HEK293 (cell line): ENCODE measurements at regions not wholly inside any gene's neighbourhood (a gene's known extent, or its start where the extent isn't known, plus 50 kb on each side); places are given as distances from the start of the nearest gene placed in this dataset.

ENCODE experiments used
- CTCF ChIP-seq: fragments of 450-650 bp; formaldehyde crosslinking; IDR thresholded peaks from 2 replicates; pipeline ENCODE4 v1.5.1; 2016; ENCODE audit warnings: missing biosample characterization, missing genetic modification characterization
- MZF1 ChIP-seq: fragments of 450-650 bp; formaldehyde crosslinking; IDR thresholded peaks from 2 replicates; pipeline ENCODE4 v1.5.1; 2017; ENCODE audit warnings: missing biosample characterization, missing genetic modification characterization, borderline replicate concordance
- TCF7L2 ChIP-seq: IDR thresholded peaks from 2 replicates; pipeline ENCODE4 v1.6.1; 2011; ENCODE audit warnings: low read depth, mild to moderate bottlenecking, inconsistent platforms, low read length, moderate library complexity, borderline replicate concordance
- ZBTB26 ChIP-seq: fragments of 450-650 bp; formaldehyde crosslinking; optimal IDR thresholded peaks from 2 replicates; pipeline ENCODE3; 2016; ENCODE audit warnings: missing biosample characterization, mild to moderate bottlenecking, missing genetic modification characterization
- ZNF133 ChIP-seq: fragments of 450-650 bp; formaldehyde crosslinking; IDR thresholded peaks from 2 replicates; pipeline ENCODE4 v1.5.1; 2016; ENCODE audit warnings: missing biosample characterization, missing genetic modification characterization
- ZNF416 ChIP-seq: fragments of 450-650 bp; formaldehyde crosslinking; IDR thresholded peaks from 2 replicates; pipeline ENCODE4 v1.5.1; 2016; ENCODE audit warnings: missing biosample characterization, missing genetic modification characterization
- ZNF449 ChIP-seq: fragments of 450-650 bp; formaldehyde crosslinking; IDR thresholded peaks from 2 replicates; pipeline ENCODE4 v1.5.1; 2017; ENCODE audit warnings: missing biosample characterization, mild to moderate bottlenecking, missing genetic modification characterization, moderate library complexity

GRCh38 chr3:127041933-127042332 lies 59.0 kb downstream of the PLXNA1 start:
- no peak for TF ChIP-seq TCF7L2
- TF ChIP-seq ZNF133 = no peak
- TF ChIP-seq CTCF (tag by site-specific recombination) = no peak
- TF ChIP-seq ZNF449 (tag by site-specific recombination) = no peak
- no peak for TF ChIP-seq MZF1 (tag by site-specific recombination)
- no peak for TF ChIP-seq ZBTB26 (tag by site-specific recombination)
- no peak for TF ChIP-seq ZNF416 (tag by site-specific recombination)
